DOHH2 (cell line): ENCODE measurements at regions not wholly inside any gene's neighbourhood (a gene's known extent, or its start where the extent isn't known, plus 50 kb on each side); places are given as distances from the start of the nearest gene placed in this dataset.

ENCODE experiments used
- H3F3A ChIP-seq: fragments of 200-600 bp; sonication (generic), shearing (Covaris generic); 2 replicates; pipeline ENCODE4 v1.6.0; 2016; ENCODE audit warnings: antibody characterized with exemption, mild to moderate bottlenecking; ENCODE audit not compliant: control insufficient read depth, insufficient read depth
- H3K27ac ChIP-seq: fragments of 200-600 bp; sonication (generic); 2 replicates; pipeline ENCODE4 v1.5.1; 2014; ENCODE audit warnings: low read depth, mild to moderate bottlenecking, low read length, moderate library complexity
- H3K27me3 ChIP-seq: fragments of 200-600 bp; sonication (generic); 2 replicates; pipeline ENCODE4 v1.6.1; 2014; ENCODE audit warnings: mild to moderate bottlenecking, low read length, mixed read lengths; ENCODE audit not compliant: control insufficient read depth
- H3K36me3 ChIP-seq: fragments of 200-600 bp; sonication (generic); 2 replicates; pipeline ENCODE4 v1.6.1; 2014; ENCODE audit warnings: mild to moderate bottlenecking, low read length, moderate library complexity, mixed read lengths; ENCODE audit not compliant: control insufficient read depth
- H3K4me1 ChIP-seq: fragments of 200-600 bp; sonication (generic); 2 replicates; pipeline ENCODE4 v1.6.1; 2014; ENCODE audit warnings: mild to moderate bottlenecking, low read length, mixed read lengths; ENCODE audit not compliant: control insufficient read depth
- H3K4me2 ChIP-seq: fragments of 200-600 bp; sonication (generic); 2 replicates; pipeline ENCODE4 v1.6.0; 2014; ENCODE audit warnings: mild to moderate bottlenecking, low read length, moderate library complexity
- H3K4me3 ChIP-seq: fragments of 200-600 bp; sonication (generic); 2 replicates; pipeline ENCODE4 v1.5.1; 2014; ENCODE audit warnings: mild to moderate bottlenecking, low read length, mixed read lengths
- H3K79me2 ChIP-seq: fragments of 200-600 bp; sonication (generic); 2 replicates; pipeline ENCODE4 v1.6.1; 2014; ENCODE audit warnings: mild to moderate bottlenecking, low read length, mixed read lengths; ENCODE audit not compliant: control insufficient read depth
- H3K9me2 ChIP-seq: fragments of 200-600 bp; sonication (generic); replicated peaks from 2 replicates; pipeline ENCODE4 v1.6.1; 2014; ENCODE audit warnings: mild to moderate bottlenecking, low read length, mixed read lengths; ENCODE audit not compliant: control insufficient read depth
- H3K9me3 ChIP-seq: fragments of 200-600 bp; sonication (generic); 2 replicates; pipeline ENCODE4 v1.6.1; 2014; ENCODE audit warnings: antibody characterized with exemption, low read length, mixed read lengths; ENCODE audit not compliant: control insufficient read depth, insufficient read depth
- H4K20me1 ChIP-seq: fragments of 200-600 bp; sonication (generic); 2 replicates; pipeline ENCODE4 v1.6.0; 2014; ENCODE audit warnings: low read depth, mild to moderate bottlenecking, antibody characterized with exemption, low read length, moderate library complexity; ENCODE audit not compliant: control insufficient read depth, insufficient read depth
- EZH2phosphoT487 ChIP-seq: fragments of 200-600 bp; sonication (generic); IDR thresholded peaks from 2 replicates; pipeline ENCODE4 v1.6.1; 2017; ENCODE audit warnings: borderline replicate concordance, mild to moderate bottlenecking, antibody characterized with exemption, low read length, moderate library complexity, mixed read lengths
- TF ChIP-seq, protein P1 (sequence below): fragments of 200-600 bp; sonication (generic); IDR thresholded peaks from one replicate; pipeline ENCODE4 v1.5.1; 2014; ENCODE audit warnings: antibody characterized with exemption, mild to moderate bottlenecking, low read depth, low read length; ENCODE audit not compliant: poor library complexity, severe bottlenecking

DNA sequence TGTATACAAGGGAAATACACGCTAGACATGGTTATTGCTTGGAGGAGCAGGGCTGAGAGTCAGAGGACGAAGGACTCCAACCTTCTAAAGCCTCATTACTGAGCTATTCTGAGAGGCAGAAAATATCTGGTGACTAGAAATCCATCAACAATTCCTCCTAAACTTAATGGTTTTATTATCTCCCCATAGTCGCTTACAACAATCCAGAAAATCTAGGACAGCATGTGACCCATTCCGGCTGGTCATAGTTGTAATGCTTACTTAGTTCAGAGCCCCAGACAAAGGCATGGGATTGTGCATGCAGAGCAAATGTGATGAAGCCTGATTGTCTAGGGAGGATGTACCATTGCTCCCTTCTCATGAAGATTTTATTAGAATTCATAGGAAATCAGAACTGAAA, 114.5 kb upstream of the PLXNA2 start:
- Histone ChIP-seq H3K79me2 (no peaks in the 10 kb centered on the region), H3K4me2 (no peak overlapping the region)

GRCh38 chr1:208362011-208362410, 117.8 kb upstream of the PLXNA2 start:
- Histone ChIP-seq H3K27ac (no peak overlapping the region), H3F3A (no peaks in the 10 kb centered on the region), H3K4me1 (no peaks in the 10 kb centered on the region), H3K4me3 (no peak overlapping the region), H3K27me3 (peaks cover 4% of the 10 kb centered on the region; the same call in 1 of the 2 replicates), H4K20me1 (no peaks in the 10 kb centered on the region), H3K4me2 (no peak overlapping the region), H3K9me3 (no peaks in the 10 kb centered on the region), H3K79me2 (no peaks in the 10 kb centered on the region), H3K36me3 (no peaks in the 10 kb centered on the region), H3K9me2 (no peaks in the 10 kb centered on the region)
- TF ChIP-seq EZH2phosphoT487 = no peak
- TF ChIP-seq, protein P1, sequence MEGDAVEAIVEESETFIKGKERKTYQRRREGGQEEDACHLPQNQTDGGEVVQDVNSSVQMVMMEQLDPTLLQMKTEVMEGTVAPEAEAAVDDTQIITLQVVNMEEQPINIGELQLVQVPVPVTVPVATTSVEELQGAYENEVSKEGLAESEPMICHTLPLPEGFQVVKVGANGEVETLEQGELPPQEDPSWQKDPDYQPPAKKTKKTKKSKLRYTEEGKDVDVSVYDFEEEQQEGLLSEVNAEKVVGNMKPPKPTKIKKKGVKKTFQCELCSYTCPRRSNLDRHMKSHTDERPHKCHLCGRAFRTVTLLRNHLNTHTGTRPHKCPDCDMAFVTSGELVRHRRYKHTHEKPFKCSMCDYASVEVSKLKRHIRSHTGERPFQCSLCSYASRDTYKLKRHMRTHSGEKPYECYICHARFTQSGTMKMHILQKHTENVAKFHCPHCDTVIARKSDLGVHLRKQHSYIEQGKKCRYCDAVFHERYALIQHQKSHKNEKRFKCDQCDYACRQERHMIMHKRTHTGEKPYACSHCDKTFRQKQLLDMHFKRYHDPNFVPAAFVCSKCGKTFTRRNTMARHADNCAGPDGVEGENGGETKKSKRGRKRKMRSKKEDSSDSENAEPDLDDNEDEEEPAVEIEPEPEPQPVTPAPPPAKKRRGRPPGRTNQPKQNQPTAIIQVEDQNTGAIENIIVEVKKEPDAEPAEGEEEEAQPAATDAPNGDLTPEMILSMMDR = no peak

More for the DNA sequence above, 114.5 kb upstream of the PLXNA2 start:
- no peak overlapping the region for H3K27ac ChIP-seq
- H3K4me3 ChIP-seq = no peak overlapping the region
- H3F3A ChIP-seq = no peaks in the 10 kb centered on the region
- H3K9me3 ChIP-seq = no peaks in the 10 kb centered on the region
- TF ChIP-seq, protein P1 = no peak
- no peak for TF ChIP-seq EZH2phosphoT487
- no peaks in the 10 kb centered on the region for H3K36me3 ChIP-seq
- H4K20me1 ChIP-seq = no peaks in the 10 kb centered on the region
- no peaks in the 10 kb centered on the region for H3K27me3 ChIP-seq
- no peaks in the 10 kb centered on the region for H3K9me2 ChIP-seq
- no peaks in the 10 kb centered on the region for H3K4me1 ChIP-seq

GRCh38 chr1:208366559-208366958, 122.4 kb upstream of the PLXNA2 start:
- TF ChIP-seq, protein P1 = no peak
- TF ChIP-seq EZH2phosphoT487 = no peak
- H3K9me2 ChIP-seq = no peaks in the 10 kb centered on the region
- H3K9me3 ChIP-seq = no peaks in the 10 kb centered on the region
- H4K20me1 ChIP-seq = no peaks in the 10 kb centered on the region
- H3K27ac ChIP-seq = no peak overlapping the region
- H3K4me3 ChIP-seq = no peak overlapping the region
- no peaks in the 10 kb centered on the region for H3K36me3 ChIP-seq
- H3K4me1 ChIP-seq = peaks cover 14% of the 10 kb centered on the region
- H3K27me3 ChIP-seq = peaks cover 4% of the 10 kb centered on the region; the same call in 1 of the 2 replicates
- H3K79me2 ChIP-seq = no peaks in the 10 kb centered on the region
- no peaks in the 10 kb centered on the region for H3F3A ChIP-seq
- no peak overlapping the region for H3K4me2 ChIP-seq
